B cell (primary cell): ENCODE measurements at regions not wholly inside any gene's neighbourhood (a gene's known extent, or its start where the extent isn't known, plus 50 kb on each side); places are given as distances from the start of the nearest gene placed in this dataset.

ENCODE experiments used
- ATAC-seq: fragments of 200-7000 bp; cut with Tn5 transposase; one replicate; pipeline ENCODE4 v1.10.0; 2021; ENCODE audit warnings: low read depth, mild to moderate bottlenecking, moderate number of reproducible peaks, moderate library complexity
- CTCF ChIA-PET: fragments of 350-600 bp; sonication (Branson Sonifier 250); formaldehyde crosslinking; loops from one replicate; lab custom pipeline; 2021; ENCODE audit warnings: antibody characterized with exemption, inconsistent platforms; lab: Charles Lee
- POLR2A ChIA-PET: fragments of 350-600 bp; sonication (Branson Sonifier 250); formaldehyde crosslinking; loops from one replicate; lab custom pipeline; 2021; ENCODE audit warnings: antibody characterized with exemption; lab: Charles Lee
- DNase-seq: peaks from one replicate; pipeline ENCODE4 v3.0.0; 2013
- H2AFZ ChIP-seq: 2 replicates; pipeline ENCODE4 v1.6.1; 2012; ENCODE audit warnings: mild to moderate bottlenecking, low read depth, low read length; ENCODE audit not compliant: insufficient read depth, poor library complexity, severe bottlenecking
- H3K27ac ChIP-seq, 2 donors: 1 replicate in 1 of 2; 2 replicates in 1 of 2; pipeline ENCODE4 v1.5.1; 2012 to 2013; ENCODE audit warnings: low read length in 2 of 2, mild to moderate bottlenecking in 2 of 2, moderate library complexity in 1 of 2
- H3K27me3 ChIP-seq, 4 experiments: fragments of 200-600 bp in 1 of 4; sonication (generic) in 1 of 4; replicated peaks in 1 of 4; 1 replicate in 2 of 4; 2 replicates in 2 of 4; pipeline versions ENCODE4 v1.6.1 to v1.7.0; 2013 to 2016; ENCODE audit warnings: low read length in 3 of 4, mild to moderate bottlenecking in 2 of 4, mixed read lengths in 1 of 4, moderate library complexity in 1 of 4; ENCODE audit not compliant: insufficient read depth in 4 of 4, control insufficient read depth in 3 of 4; ENCODE audit errors: control extremely low read depth in 1 of 4
- H3K36me3 ChIP-seq, 2 experiments: replicated peaks in 1 of 2; 1 replicate in 1 of 2; 2 replicates in 1 of 2; pipeline versions ENCODE4 v1.6.1 to v1.7.1; 2013; ENCODE audit warnings: low read length in 1 of 2; ENCODE audit not compliant: insufficient read depth in 2 of 2, control insufficient read depth in 1 of 2; ENCODE audit errors: control extremely low read depth in 1 of 2, extremely low read depth in 1 of 2
- H3K4me1 ChIP-seq, 2 donors: fragments of 200-600 bp in 1 of 2; sonication (generic) in 1 of 2; 1 replicate in 1 of 2; 2 replicates in 1 of 2; pipeline versions ENCODE4 v1.5.1 to v1.6.1; 2013 to 2017; ENCODE audit warnings: low read length in 2 of 2; ENCODE audit not compliant: control insufficient read depth in 2 of 2, insufficient read depth in 2 of 2
- H3K4me2 ChIP-seq: replicated peaks from 2 replicates; pipeline ENCODE3; 2012; ENCODE audit warnings: mild to moderate bottlenecking, low read depth, low read length; ENCODE audit not compliant: poor library complexity, severe bottlenecking
- H3K4me3 ChIP-seq, 5 experiments: fragments of 200-600 bp in 1 of 5; sonication (generic) in 1 of 5; 1 replicate in 3 of 5; 2 replicates in 2 of 5; pipeline versions ENCODE4 v1.5.1 to v1.7.0; 2011 to 2016; ENCODE audit warnings: low read length in 4 of 5, mild to moderate bottlenecking in 4 of 5, low read depth in 2 of 5, control low read depth in 1 of 5, moderate library complexity in 1 of 5; ENCODE audit not compliant: insufficient read depth in 1 of 5; ENCODE audit errors: control extremely low read depth in 1 of 5, extremely low read depth in 1 of 5
- H3K79me2 ChIP-seq: fragments of 200-600 bp; sonication (generic); one replicate; pipeline ENCODE4 v1.6.0; 2016; ENCODE audit warnings: low read length; ENCODE audit not compliant: control insufficient read depth, insufficient read depth
- H3K9ac ChIP-seq: fragments of 200-600 bp; sonication (generic); 2 replicates; pipeline ENCODE4 v1.6.1; 2017; ENCODE audit warnings: mild to moderate bottlenecking, low read length, moderate library complexity
- H3K9me3 ChIP-seq, 3 donors: one replicate each; pipeline versions ENCODE4 v1.6.1 to v1.7.1; 2013; ENCODE audit warnings: low read length in 2 of 3; ENCODE audit not compliant: control insufficient read depth in 2 of 3, insufficient read depth in 1 of 3; ENCODE audit errors: control extremely low read depth in 1 of 3
- H4K20me1 ChIP-seq: 2 replicates; pipeline ENCODE4 v1.6.0; 2012; ENCODE audit warnings: mild to moderate bottlenecking, low read length; ENCODE audit not compliant: insufficient read depth, control insufficient read depth, poor library complexity, severe bottlenecking
- H3K27ac Mint-ChIP-seq: one replicate; pipeline ENCODE4 v1.8.0; 2021; ENCODE audit warnings: mixed read lengths
- H3K27me3 Mint-ChIP-seq: one replicate; pipeline ENCODE4 v1.8.0; 2021; ENCODE audit warnings: mixed read lengths
- H3K4me1 Mint-ChIP-seq: one replicate; pipeline ENCODE4 v1.8.0; 2021; ENCODE audit warnings: mixed read lengths
- H3K4me3 Mint-ChIP-seq: one replicate; pipeline ENCODE4 v1.8.0; 2021; ENCODE audit warnings: mixed read lengths
- H3K9me3 Mint-ChIP-seq: one replicate; pipeline ENCODE4 v1.8.0; 2022; ENCODE audit warnings: mixed read lengths; ENCODE audit not compliant: insufficient read depth
- EZH2 ChIP-seq: IDR thresholded peaks from 2 replicates; pipeline ENCODE4 v1.6.1; 2012; ENCODE audit warnings: borderline replicate concordance, low read depth, mild to moderate bottlenecking, moderate library complexity, low read length; ENCODE audit not compliant: insufficient read depth, poor library complexity, severe bottlenecking
- WGBS: methylation state at CpG from one replicate; pipeline ENCODE4 v1.1.5; 2013; ENCODE audit warnings: missing lambda C conversion rate; ENCODE audit not compliant: insufficient coverage; 5-methylcytosine and 5-hydroxymethylcytosine counted together
- intact Hi-C: fragments of 100-400 bp; cut with micrococcal nuclease; formaldehyde crosslinking; loops from one replicate; pipeline ENCODE4 v1.10.0; 2022
- TF ChIP-seq, protein P1 (sequence below): fragments of 200-600 bp; IDR thresholded peaks from one replicate; pipeline ENCODE4 v1.8.0; 2022; ENCODE audit warnings: antibody characterized with exemption, mild to moderate bottlenecking

DNA sequence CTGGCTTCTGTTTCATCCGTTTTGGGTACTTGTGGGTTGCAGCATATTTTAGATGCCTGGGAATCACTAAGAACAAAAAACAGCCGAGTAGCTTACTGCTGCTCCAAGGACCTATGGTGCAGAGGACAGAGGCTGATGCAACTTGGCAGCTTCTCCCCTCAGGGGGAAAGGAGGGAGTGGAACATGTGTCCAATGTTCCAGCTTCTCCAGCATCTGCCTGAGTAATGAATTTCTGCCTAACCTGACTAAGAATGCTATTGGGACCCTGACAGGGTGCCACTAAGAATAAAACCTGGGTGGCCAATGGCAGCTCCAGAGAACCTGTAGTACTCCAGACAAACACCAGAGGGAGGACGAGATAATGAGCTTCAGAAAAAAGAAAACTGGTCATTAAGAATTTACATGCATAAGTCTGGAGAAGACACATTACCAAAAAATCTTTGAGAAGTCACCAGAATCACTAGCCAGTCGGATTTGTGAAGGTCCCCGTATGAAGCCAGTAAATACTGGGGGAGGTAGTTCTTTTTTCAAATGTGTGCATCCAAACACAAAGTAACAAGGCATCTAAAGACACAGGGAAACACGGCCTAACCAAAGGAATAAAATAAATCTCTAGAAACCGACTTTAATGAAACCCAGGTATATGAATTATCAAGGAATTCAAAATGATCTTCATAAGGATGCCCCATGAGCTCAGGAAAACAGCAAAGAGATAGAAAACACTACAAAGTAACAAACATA, 293.5 kb downstream of the HINT1 start:
- H3K79me2 ChIP-seq: no peaks in the 10 kb centered on the region
- H4K20me1 ChIP-seq: no peaks in the 10 kb centered on the region
- TF ChIP-seq, protein P1, sequence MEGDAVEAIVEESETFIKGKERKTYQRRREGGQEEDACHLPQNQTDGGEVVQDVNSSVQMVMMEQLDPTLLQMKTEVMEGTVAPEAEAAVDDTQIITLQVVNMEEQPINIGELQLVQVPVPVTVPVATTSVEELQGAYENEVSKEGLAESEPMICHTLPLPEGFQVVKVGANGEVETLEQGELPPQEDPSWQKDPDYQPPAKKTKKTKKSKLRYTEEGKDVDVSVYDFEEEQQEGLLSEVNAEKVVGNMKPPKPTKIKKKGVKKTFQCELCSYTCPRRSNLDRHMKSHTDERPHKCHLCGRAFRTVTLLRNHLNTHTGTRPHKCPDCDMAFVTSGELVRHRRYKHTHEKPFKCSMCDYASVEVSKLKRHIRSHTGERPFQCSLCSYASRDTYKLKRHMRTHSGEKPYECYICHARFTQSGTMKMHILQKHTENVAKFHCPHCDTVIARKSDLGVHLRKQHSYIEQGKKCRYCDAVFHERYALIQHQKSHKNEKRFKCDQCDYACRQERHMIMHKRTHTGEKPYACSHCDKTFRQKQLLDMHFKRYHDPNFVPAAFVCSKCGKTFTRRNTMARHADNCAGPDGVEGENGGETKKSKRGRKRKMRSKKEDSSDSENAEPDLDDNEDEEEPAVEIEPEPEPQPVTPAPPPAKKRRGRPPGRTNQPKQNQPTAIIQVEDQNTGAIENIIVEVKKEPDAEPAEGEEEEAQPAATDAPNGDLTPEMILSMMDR: peak; percentile 69
- no peak for TF ChIP-seq EZH2
- intact Hi-C loops: no loop called here
- peak; percentile 50 for DNase-seq
- Mint-ChIP-seq H3K27me3 (no peaks in the 10 kb centered on the region), H3K27ac (no peak overlapping the region), H3K4me3 (no peak overlapping the region), H3K9me3 (no peaks in the 10 kb centered on the region), H3K4me1 (no peaks in the 10 kb centered on the region)
- ChIA-PET CTCF (interaction anchor here (0.7 to 3.3 kb wide), 14 partner anchors 9 to 1136 kb away, joined by 3 to 26 read pairs (median 6); no protein-coding TSS in a partner anchor), POLR2A (no interaction called here)
- no peak overlapping the region for H3K4me2 ChIP-seq
- no peak overlapping the region for H3K27ac ChIP-seq
- H3K9me3 ChIP-seq: no peaks in the 10 kb centered on the region
- H3K36me3 ChIP-seq: no peaks in the 10 kb centered on the region
- no peak overlapping the region for H3K4me3 ChIP-seq
- no peaks in the 10 kb centered on the region for H3K4me1 ChIP-seq
- H2AFZ ChIP-seq: no peak overlapping the region
- H3K9ac ChIP-seq: no peak overlapping the region
- 78% methylated on average over 2 of the region's 7 CpGs for WGBS
- H3K27me3 ChIP-seq: no peaks in the 10 kb centered on the region
- ATAC-seq: peak; percentile 45

DNA sequence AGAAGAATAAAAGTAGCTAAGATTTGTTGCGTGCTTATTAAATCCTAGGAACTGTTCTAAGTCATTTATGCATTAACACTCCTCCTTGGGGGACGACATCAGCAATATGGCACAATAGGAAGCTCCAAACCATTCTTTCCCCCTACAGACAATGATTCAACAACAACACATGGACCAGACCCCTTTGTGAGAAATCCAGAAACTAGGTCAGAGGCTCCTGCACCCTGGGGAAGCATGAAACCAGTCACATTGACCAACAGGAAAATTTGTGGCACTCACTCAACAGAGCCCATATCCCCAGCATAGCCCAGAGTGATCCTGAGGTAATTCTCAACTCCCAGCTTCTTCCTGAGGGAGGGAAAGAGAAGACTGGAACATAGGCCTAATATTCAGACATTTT, 294.4 kb downstream of the HINT1 start:
- no peak overlapping the region for H3K27ac ChIP-seq
- DNase-seq (no peak), ATAC-seq (no peak)
- ChIA-PET POLR2A (no interaction called here), CTCF (interaction anchor here (1.2 to 3.3 kb wide), 7 partner anchors 13 to 1137 kb away, joined by 3 to 26 read pairs (median 12); no protein-coding TSS in a partner anchor)
- no peak for TF ChIP-seq EZH2
- TF ChIP-seq, protein P1: no peak
- no peak overlapping the region for H3K9ac ChIP-seq
- Mint-ChIP-seq H3K4me3 (no peak overlapping the region), H3K27me3 (no peaks in the 10 kb centered on the region), H3K27ac (no peak overlapping the region), H3K4me1 (no peaks in the 10 kb centered on the region), H3K9me3 (no peaks in the 10 kb centered on the region)
- no peaks in the 10 kb centered on the region for H3K9me3 ChIP-seq
- no peak overlapping the region for H3K4me3 ChIP-seq
- no peaks in the 10 kb centered on the region for H3K4me1 ChIP-seq
- no peak overlapping the region for H3K4me2 ChIP-seq
- no peaks in the 10 kb centered on the region for H3K27me3 ChIP-seq
- H3K36me3 ChIP-seq: no peaks in the 10 kb centered on the region
- 90% methylated on average over 1 of the region's 2 CpGs for WGBS
- intact Hi-C loops: no loop called here
- no peaks in the 10 kb centered on the region for H3K79me2 ChIP-seq
- no peak overlapping the region for H2AFZ ChIP-seq
- no peaks in the 10 kb centered on the region for H4K20me1 ChIP-seq
